GM12892 (cell line): ENCODE measurements at regions not wholly inside any gene's neighbourhood (a gene's known extent, or its start where the extent isn't known, plus 50 kb on each side); places are given as distances from the start of the nearest gene placed in this dataset.

ENCODE experiments used
- DNase-seq: peaks from one replicate; pipeline ENCODE4 v3.0.0; 2011; ENCODE audit not compliant: insufficient read length
- FAIRE-seq: peaks from 2 replicates; lab custom pipeline; 2011; peaks lifted over from hg19 to GRCh38; lab: Jason Lieb, UNC
- POLR2A ChIP-seq: IDR thresholded peaks from 2 replicates; pipeline ENCODE4 v1.6.1; 2011; ENCODE audit warnings: low read depth, low read length, control low read depth
- POLR2AphosphoS5 ChIP-seq: IDR thresholded peaks from 2 replicates; pipeline ENCODE4 v1.6.1; 2011; ENCODE audit warnings: low read depth, low read length, control low read depth
- TAF1 ChIP-seq: IDR thresholded peaks from 2 replicates; pipeline ENCODE4 v1.6.1; 2011; ENCODE audit warnings: low read depth, mild to moderate bottlenecking, control low read depth, low read length, borderline replicate concordance

DNA sequence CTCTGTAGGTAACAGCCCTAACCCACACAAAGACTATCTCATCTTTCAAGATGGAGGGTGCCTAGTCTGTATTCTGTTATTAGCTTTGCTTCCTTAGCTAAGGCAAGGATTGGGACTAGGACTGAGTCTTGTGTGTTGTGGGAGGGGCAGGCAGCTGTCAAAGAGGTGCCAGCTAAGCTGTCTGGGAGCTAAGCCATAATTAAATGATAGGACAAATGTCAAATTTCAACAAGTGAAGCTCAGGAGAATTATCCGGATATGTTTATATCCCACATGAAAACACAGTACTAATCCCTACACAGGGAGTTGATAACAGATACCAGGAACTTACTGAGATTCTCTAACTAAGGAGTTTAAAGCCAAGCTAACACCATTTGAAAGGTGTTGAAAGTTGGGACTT is 70.5 kb upstream of the NGF start:
- FAIRE-seq (no peak), DNase-seq (no peak)
- TF ChIP-seq TAF1 (no peak), POLR2A (no peak), POLR2AphosphoS5 (no peak)

DNA sequence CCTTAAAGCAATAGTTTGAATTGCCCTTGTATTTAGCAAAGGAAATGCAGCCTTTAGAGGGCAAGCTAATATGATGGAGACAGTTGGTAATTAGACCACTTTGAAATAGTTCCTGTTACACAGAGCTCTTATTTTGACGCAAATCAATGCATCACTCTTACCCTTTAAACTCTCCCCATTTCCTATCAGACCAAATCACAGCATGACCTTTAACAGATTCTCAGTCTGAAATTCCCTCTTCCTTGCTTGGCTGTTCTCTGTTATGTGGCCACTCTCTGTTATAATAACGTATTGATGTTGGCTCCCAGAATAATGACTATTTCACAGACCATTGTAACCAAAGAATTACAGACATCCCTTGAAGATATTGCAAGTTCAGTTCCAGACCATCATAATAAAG is 66.9 kb upstream of the NGF start:
- FAIRE-seq: no peak

DNA sequence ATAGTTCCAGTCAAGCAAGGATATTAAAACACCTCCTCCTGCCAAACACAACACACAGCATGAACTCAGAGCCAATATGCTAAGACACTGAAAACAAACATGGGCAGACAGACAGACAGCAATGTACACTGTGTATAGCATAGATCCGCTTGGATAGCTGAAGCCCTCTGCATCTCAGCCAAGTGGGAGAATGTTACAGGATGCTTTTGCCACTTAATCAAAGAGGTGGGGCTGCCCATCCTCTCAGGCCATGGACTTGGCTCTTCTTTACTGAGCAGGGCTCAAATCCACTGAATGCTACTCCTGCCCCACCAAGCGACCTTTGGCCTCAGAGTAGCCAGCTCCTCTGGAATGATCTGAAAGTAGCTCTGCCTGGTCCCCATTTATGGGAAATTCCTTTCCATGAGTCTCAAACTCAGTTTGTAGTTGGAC is 64.7 kb upstream of the NGF start:
- TF ChIP-seq TAF1 (no peak), POLR2A (no peak), POLR2AphosphoS5 (no peak)
- FAIRE-seq: no peak
- DNase-seq: no peak

More for the DNA sequence above, 66.9 kb upstream of the NGF start:
- DNase-seq: no peak
- TF ChIP-seq POLR2A (no peak), TAF1 (no peak), POLR2AphosphoS5 (no peak)

DNA sequence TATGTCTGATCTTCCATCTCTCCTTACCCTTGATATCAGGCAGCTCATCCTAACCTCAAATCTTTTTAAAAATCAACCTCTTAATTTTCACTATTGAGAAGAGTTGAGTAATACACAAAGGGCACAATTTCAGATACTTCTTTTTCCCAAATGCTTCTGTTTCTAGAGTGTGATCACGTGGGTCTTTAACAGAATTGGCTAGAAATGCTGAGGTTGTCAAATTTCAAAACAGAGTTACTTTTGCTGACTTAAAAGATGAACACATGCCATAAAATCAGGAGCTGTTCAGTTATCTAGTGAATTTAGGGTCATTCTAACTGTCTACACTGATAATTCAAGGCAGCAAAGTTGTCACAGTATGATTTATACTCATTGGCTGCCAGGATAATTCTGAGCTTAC is 63.6 kb upstream of the NGF start:
- TF ChIP-seq POLR2A (no peak), TAF1 (no peak)
- FAIRE-seq (no peak), DNase-seq (no peak)

DNA sequence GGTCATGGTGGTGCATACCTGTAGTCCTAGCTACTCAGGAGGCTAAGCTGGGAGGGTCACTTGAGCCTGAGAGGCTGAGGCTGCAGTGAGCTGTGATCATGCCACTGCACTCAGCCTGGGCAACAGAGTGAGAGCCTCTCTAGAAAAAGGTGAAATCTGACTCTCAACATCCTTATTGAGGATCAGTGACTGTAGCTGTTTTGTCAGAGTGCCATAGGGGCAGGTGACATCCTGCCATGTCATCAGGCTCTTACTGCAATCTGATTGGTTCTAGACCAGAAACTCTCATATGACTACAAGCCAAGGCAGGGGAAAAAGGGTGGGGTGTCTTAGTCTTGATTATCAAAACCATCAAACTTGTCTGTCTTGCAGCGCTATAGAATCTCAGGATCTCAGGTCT is 62.8 kb upstream of the NGF start:
- no peak for FAIRE-seq
- DNase-seq: no peak
- TF ChIP-seq TAF1 (no peak), POLR2A (no peak), POLR2AphosphoS5 (no peak)

DNA sequence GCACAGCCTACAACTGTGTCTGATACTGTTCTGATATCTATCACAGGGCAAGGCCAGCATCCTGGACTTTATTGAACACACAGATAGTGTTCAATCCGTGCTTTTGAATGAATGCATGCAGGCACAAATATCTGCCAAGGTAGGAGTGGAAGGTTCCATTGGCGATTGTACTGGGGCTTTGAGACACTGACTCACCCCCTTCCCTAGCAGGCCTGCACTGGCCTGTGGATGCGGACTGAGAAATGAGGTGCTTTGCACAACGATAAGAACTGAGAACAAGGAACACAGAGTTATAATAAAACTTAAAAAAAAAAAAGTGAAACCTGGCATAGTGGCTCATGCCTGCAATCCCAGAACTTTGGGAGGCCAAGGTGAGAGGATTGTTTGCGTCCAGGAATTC is 62.4 kb upstream of the NGF start:
- TF ChIP-seq TAF1: no peak
- DNase-seq (no peak), FAIRE-seq (no peak)

DNA sequence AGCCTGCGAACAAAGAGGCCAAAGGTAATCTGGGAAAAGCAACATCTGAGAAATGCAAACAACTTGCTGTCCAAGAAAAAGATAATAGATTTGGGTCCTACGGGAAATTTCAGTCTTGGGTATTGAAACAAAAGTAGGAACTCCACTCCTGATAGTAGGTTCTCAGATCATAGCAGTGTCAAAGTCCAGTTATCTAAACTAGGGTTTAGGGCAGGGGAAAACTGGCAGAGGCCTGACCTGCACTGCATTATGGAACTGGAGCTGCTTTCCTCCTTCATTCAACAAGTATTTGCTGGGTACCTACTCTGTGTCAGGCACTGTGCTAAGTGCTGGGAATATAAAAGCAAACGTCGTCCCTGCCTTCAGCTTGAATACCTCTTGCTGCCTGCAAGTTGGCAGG is 60.7 kb upstream of the NGF start:
- no peak for FAIRE-seq
- no peak for DNase-seq
- no peak for TF ChIP-seq POLR2AphosphoS5
- no peak for TF ChIP-seq TAF1
- no peak for TF ChIP-seq POLR2A
